ENCODE measurements at regions not wholly inside any gene's neighbourhood (a gene's known extent, or its start where the extent isn't known, plus 50 kb on each side); places are given as distances from the start of the nearest gene placed in this dataset.
"Not testable (repeated sequence)": the region's sequence is repeated elsewhere in the genome, so short reads cannot be mapped to it uniquely, and the experiment has no call there.

GRCh38 chr7:66438703-66439405 lies 189.8 kb upstream of the KCTD7 start:
- H2BK120ac ChIP-seq (ENCODE audit: low read depth, low read length), result peak overlapping the region; percentile 60; the same call in 1 of the 2 replicates
- dilution Hi-C loops (cut with HindIII; ENCODE audit: low sequenced_read_pairs, unreplicated experiment); H4K20me1 ChIP-seq (ENCODE audit: insufficient read depth, low read length); H3K9ac ChIP-seq (ENCODE audit: low read depth, low read length); H3K14ac ChIP-seq (replicated peaks; ENCODE audit: low read depth, low read length); H3K23ac ChIP-seq (ENCODE audit: low read depth, low read length); DNase-seq; H2BK15ac ChIP-seq (ENCODE audit: low read depth, low read length); H3K4me1 ChIP-seq (ENCODE audit: control insufficient read depth, insufficient read depth, low read length); H4K8ac ChIP-seq (ENCODE audit: low read depth in 2 of 2, low read length in 2 of 2); H3K9me1 ChIP-seq (ENCODE audit: insufficient read depth, low read length); H2AK9ac ChIP-seq (replicated peaks; ENCODE audit: low read depth, low read length, poor library complexity); H3K79me1 ChIP-seq (ENCODE audit: low read depth in 1 of 2, low read length in 2 of 2); H3K56ac ChIP-seq (ENCODE audit: extremely low read depth, insufficient read depth, low read length); H3K4me3 ChIP-seq (ENCODE audit: insufficient read depth, low read depth, low read length); H2BK20ac ChIP-seq (ENCODE audit: low read depth, low read length); H3K4me2 ChIP-seq (ENCODE audit: low read depth, low read length); H3K27me3 ChIP-seq (ENCODE audit: control insufficient read depth, insufficient read depth, low read length); H4K91ac ChIP-seq (ENCODE audit: insufficient read depth, low read depth, low read length); in situ Hi-C loops (cut with MboI; ENCODE audit: low sequenced_read_pairs); BruUV-seq (replicated peaks); H3K36me3 ChIP-seq (ENCODE audit: control insufficient read depth, insufficient read depth, low read length); H2AFZ ChIP-seq (replicated peaks; ENCODE audit: low read length, poor library complexity); H3K9me3 ChIP-seq (ENCODE audit: control insufficient read depth, insufficient read depth, low read length); intact Hi-C loops (cut with micrococcal nuclease); POLR2A ChIA-PET (ENCODE audit: unreplicated experiment): not testable (repeated sequence)
- peak overlapping the region; percentile 56; the same call in 1 of the 2 replicates for H3K4ac ChIP-seq (ENCODE audit: low read depth, low read length)
- ATAC-seq (ENCODE audit: low read depth), result 0 out of 2 replicates have a peak, but pooled peaks have one; percentile 13
- H3K27ac ChIP-seq (ENCODE audit: insufficient read depth, low read length), result peak overlapping the region; percentile 14; the same call in 1 of the 2 replicates
- H2BK5ac ChIP-seq (ENCODE audit: low read depth, low read length, poor library complexity, severe bottlenecking), result peak overlapping the region; percentile 74
- H2AK5ac ChIP-seq (ENCODE audit: low read depth, low read length), result 0 out of 2 replicates have a peak overlapping the region, but pooled peaks have one; percentile 15
- CTCF ChIA-PET, result interaction anchor here (0.6 kb wide), 1 partner anchor 9 kb away, joined by 3 read pairs; no protein-coding TSS in a partner anchor
- WGBS, 2 experiments (ENCODE audit: extremely low coverage in 2 of 2, insufficient read length in 1 of 2), result no CpG with 5 or more reads among the region's 1 CpG
- H4K5ac ChIP-seq (ENCODE audit: low read depth, low read length), result peak overlapping the region; percentile 69; the same call in 1 of the 2 replicates
- peak overlapping the region; percentile 89 for H3K18ac ChIP-seq (ENCODE audit: low read depth, low read length)
